Nucleus accumbens (tissue), 56 donors: ENCODE measurements at regions not wholly inside any gene's neighbourhood (a gene's known extent, or its start where the extent isn't known, plus 50 kb on each side); places are given as distances from the start of the nearest gene placed in this dataset.

Source experiments
- DNase-seq, 56 donors: peaks; one replicate each; lab custom pipeline; 2025; lab: John Stamatoyannopoulos, UW

DNA sequence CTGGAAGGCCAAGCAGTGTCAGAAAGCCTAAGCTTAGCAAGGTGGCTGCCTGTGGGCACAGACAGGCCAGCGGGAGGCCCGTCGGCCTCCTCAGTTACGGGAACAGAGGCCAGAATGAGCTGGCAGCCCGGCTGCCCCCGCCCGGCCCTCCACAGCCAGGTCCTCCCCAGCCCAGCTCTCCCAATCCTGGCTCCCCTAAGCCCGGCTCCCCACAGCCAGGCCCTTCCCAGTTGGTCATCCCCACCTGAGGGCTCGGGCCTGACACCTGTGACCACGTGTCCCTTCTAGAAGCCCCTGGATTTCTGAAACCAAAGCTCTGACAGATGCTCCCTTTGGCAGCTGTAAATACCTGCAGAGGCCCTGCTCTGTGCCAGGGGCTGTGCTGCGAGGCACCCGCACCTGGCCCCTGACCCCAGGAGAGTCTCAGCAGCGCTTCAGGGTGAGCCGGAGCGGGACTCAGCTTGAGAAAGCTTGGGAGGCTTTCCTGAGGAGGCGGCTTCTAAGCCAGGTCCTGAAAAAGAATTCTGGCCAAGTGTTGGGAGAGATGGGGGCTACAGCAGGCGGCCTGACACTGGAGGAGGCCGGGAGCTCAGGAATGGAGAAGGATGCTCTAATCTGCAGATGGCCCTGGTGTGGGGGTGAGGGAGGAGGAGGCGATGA lies 80.4 kb upstream of the OLFM1 start:
- no peak for DNase-seq

GRCh38 chr9:135007601-135008000 lies 79.9 kb upstream of the OLFM1 start:
- no peak for DNase-seq

- DNase-seq, result no peak
Observed at GRCh38 chr9:135008416-135008815, 79.1 kb upstream of the OLFM1 start.

DNA sequence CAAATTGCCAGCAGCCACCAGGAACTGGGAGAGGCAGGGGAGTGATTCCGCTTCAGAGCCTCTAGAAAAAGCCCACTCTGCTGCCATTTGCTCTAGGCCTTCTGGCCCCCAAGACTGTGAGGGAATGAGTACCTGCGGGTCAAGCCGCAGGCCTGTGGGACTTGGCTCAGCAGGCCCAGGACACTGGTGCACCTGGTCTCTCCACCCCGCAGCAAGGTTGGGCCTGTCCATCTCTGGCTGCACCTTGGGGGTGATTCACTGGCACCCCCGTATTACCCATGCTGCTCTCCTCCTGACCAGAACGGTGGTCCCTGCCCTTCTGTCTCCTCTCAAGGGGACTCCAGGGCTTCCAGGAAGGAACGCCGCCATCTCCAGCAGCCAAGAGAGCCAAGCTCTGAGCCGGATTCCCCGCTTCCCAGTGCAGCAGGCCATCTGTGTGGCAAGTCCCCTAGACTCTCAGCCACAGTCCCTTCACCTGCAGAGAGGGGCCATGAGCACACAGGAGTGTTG lies 78.4 kb upstream of the OLFM1 start:
- DNase-seq, result no peak

DNA sequence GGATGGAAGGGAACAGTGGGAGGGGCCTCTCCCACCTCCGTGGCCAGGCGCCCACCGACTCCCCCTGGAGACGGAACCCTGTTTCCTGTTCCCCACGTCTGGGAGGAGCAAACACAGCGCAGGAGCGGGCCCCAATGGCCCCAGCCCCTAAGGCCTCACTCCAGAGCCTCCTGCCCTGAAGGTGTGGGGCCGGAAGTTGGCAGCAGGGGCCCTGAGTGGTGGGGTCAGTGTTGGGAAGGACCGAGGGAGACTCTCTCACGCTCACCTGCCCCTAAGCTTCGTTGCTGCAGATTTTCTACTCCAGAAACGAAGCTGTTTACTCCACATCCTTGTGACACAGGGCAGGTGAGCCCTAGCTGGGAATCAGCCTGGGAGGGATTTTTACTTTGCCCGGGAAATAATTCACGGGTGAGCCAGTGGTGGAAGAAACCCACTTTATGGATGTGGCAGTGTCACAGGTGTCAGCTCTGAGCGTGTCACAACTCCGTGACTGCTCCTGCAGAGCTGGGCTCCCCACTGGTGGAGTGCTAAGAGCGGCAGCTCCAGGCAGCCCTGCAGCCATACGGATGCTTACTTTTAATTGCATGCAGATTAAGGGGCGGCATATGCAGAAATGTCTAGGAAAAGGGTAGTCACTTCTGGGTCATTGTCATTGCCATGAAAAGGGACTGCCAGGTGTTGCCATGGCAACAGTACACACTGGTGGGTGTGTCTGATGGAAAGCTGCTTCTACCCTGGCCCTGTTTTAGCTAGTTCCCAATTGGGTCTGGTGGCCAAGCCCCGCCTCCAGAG lies 77.5 kb upstream of the OLFM1 start:
- DNase-seq, result peak in 1 of 56 donors; percentile 2

DNA sequence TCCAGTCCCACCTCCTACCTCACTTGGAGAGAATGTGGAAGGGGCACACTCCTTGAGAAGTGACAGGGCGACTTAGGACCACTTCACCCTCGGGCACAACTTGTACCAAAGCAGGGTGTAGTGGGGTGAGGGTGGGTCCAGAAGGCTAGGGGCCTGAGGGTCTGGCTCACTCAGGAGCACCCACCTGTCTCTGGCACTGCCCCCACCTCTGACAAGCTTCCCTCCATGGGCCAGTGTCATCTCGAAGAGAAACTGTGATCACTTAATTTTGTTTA lies 76.9 kb upstream of the OLFM1 start:
- no peak for DNase-seq

- DNase-seq, result no peak
Observed at GRCh38 chr9:135010921-135011320, 76.5 kb upstream of the OLFM1 start.

DNA sequence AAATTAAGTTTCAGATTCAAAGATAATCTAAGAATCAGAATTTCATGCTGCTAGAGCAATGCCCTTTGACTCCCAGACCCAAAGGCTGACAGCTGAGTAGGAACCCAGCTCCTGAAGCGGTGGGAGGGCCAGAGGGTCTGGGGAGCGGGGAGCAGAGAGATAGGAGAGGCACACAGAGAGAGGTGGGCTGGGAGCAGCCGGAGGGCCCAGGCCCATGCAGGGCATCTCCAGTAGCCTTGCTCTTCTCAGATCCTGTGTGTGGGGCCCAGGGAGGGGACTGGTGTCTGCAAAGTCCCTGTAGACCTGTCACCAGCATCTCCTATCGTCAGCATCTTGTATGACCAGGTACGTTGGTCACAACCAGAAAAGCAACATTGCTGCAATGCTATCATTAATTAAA lies 75.3 kb upstream of the OLFM1 start:
- no peak for DNase-seq

GRCh38 chr9:135014311-135015010 lies 73.0 kb upstream of the OLFM1 start:
- peak in 8 of 56 donors; percentile 2 to 41 (median 12) for DNase-seq

- DNase-seq, result no peak
Observed at GRCh38 chr9:135015096-135015495, 72.4 kb upstream of the OLFM1 start.

DNA sequence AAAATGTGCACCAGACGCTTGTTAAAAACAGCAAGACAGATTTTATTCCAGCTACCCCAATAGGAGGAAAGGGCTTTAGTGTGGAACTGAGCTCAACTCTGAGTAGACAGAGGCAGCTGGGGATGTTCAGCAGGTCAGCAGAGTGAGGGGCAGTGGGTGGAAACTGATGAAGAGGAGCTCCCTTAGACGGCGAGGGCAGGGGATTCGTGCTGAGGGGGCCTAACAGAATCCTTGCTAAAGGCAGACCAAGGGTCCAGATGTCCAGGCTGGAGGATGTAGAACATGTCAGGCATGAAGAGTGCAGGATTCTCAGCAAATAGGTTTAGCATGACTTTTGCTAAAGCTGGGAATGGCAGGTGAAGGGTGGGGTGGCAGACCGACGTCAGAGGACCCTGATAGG lies 71.9 kb upstream of the OLFM1 start:
- DNase-seq, result no peak

GRCh38 chr9:135016037-135016640 lies 71.3 kb upstream of the OLFM1 start:
- peak in 2 of 56 donors; percentile 2 to 9 for DNase-seq

- DNase-seq, result no peak
Observed at GRCh38 chr9:135016876-135017275, 70.6 kb upstream of the OLFM1 start.

- DNase-seq, result no peak
Observed at GRCh38 chr9:135017899-135018298, 69.6 kb upstream of the OLFM1 start.

DNA sequence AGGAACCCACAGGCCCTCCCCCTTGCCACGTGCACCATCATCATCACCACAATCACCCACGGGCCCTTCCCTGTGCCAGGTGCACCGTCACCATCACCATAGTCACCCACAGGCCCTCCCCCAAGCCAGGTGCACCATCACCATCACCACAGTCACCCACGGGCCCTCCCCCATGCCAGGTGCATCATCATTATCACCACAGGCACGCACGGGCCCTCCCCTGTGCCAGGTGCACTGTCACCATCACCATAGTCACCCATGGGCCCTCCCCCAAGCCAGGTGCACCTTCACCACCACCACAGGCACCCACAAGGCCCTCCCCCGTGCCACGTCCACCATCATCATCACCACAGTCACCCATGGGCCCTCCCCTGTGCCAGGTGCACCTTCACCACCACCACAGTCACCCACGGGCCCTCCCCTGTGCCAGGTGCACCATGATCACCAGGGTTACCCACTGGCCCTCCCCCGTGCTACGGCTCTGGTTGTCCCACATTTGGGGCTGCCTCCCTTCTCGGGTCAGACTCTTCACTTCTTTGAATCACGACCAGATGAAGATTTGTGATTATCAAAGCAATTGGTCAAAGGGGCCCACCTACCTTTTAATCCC lies 69.1 kb upstream of the OLFM1 start:
- DNase-seq, result no peak

DNA sequence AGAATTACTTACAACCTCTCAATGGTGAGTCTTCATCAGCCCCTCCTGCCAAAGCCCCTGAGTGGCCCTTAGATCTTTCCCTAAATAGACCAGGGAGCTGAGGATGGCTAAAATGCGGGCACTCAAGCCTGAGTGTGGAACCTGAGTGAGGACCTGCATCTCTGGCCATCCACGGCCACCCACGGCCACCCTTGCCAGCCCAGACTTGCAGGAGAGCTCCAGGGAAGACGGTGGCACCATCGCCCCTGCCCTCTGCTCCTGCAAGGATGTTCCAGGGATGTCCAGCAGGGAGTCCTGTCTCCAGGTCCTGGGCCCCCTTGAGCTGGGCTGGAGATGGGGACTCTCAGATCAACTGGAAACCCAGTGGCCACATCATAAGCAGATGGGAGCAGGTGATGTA lies 68.2 kb upstream of the OLFM1 start:
- no peak for DNase-seq

DNA sequence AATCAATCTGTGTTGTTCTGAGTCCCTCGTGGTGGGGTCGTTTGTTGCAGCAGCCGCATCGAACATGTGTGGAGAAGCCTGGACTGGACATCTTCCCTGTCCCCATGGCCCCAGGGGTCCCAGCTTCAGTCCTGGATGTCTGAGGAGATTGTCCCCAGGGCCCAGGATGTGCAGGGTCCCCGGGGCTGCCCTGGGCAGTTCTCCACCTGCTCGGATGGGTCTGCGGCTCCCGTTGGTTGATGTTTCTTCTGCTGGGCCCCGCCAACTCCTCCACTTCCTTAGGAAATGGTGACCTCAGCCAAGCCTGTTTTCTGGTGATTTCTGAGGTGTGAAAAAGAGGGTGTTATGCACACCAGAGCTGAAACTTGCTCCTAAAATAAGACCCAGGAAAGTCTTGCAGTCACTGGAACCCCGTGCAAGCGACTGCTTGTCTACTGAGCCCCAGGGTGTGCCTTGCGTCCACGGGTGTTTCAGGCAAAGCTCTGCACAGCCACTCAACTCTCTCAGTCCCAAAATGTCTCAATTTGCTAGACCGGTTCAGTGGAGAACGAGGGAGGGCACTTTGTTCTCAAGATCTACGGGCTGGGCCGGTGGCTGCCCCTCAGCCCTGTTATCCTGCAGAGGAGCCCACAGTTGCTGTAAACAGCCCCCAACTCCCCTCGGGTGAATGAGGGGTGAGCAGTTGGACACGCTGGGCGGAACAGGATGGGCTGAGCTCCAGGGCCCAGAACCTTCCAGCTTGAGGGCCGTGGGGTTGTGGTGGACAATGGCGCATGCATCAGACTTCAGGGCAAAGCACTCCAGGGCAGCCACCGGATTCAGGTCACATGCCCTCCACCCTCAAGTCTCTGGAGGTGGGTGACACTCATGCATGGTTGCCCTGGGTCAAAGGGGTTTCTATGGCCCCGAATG lies 66.7 kb upstream of the OLFM1 start:
- no peak for DNase-seq

DNA sequence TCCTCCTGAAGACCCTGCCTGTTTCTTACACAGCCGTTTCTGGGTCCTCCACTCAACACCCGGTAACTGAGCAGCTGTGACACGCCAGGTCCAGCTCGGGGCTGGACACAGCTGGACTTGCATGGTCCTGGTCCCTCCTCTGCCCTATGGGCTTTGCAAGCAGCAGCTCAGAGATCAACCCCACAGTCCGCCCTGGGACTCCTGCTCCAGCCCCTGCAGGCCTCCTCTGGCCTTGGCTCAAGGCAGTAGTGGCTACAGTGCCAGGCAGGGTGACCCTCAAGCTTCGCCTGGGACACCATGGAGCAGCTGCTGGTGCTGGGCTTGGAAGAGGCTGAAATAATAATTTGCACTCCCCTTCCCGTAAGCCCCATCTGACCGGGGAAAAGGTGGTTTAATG lies 66.1 kb upstream of the OLFM1 start:
- no peak for DNase-seq

GRCh38 chr9:135022191-135022870 lies 65.1 kb upstream of the OLFM1 start:
- no peak for DNase-seq
